Nephron progenitor cell (in vitro differentiated cells): ENCODE measurements at regions not wholly inside any gene's neighbourhood (a gene's known extent, or its start where the extent isn't known, plus 50 kb on each side); places are given as distances from the start of the nearest gene placed in this dataset.

Experiments used
- DNase-seq: peaks from one replicate; pipeline ENCODE4 v3.0.0; 2021
- H3K27ac Mint-ChIP-seq: 2 replicates; pipeline ENCODE4 v1.8.0; 2021; ENCODE audit warnings: mild to moderate bottlenecking, moderate library complexity, mixed read lengths
- H3K27me3 Mint-ChIP-seq: 2 replicates; pipeline ENCODE4 v1.8.0; 2021; ENCODE audit warnings: mild to moderate bottlenecking, low read depth, mixed read lengths; ENCODE audit not compliant: poor library complexity
- H3K36me3 Mint-ChIP-seq: 2 replicates; pipeline ENCODE4 v1.8.0; 2021; ENCODE audit warnings: low read depth, mixed read lengths
- H3K4me1 Mint-ChIP-seq: 2 replicates; pipeline ENCODE4 v1.8.0; 2021; ENCODE audit warnings: mixed read lengths
- H3K4me3 Mint-ChIP-seq: 2 replicates; pipeline ENCODE4 v1.8.0; 2021; ENCODE audit warnings: mild to moderate bottlenecking, moderate library complexity, mixed read lengths
- H3K9me3 Mint-ChIP-seq: 2 replicates; pipeline ENCODE4 v1.8.0; 2021; ENCODE audit warnings: mild to moderate bottlenecking, moderate library complexity, mixed read lengths
- CTCF ChIP-seq: fragments of 200-600 bp; sonication (generic); IDR thresholded peaks from 2 replicates; pipeline ENCODE4 v1.5.0; 2021; ENCODE audit warnings: antibody characterized with exemption

GRCh38 chr2:5077479-5078089 lies 614.6 kb upstream of the SOX11 start:
- TF ChIP-seq CTCF = no peak
- H3K4me1 Mint-ChIP-seq = peaks cover 9% of the 10 kb centered on the region
- H3K36me3 Mint-ChIP-seq = no peaks in the 10 kb centered on the region
- H3K27ac Mint-ChIP-seq = no peak overlapping the region
- no peak for DNase-seq
- H3K9me3 Mint-ChIP-seq = no peaks in the 10 kb centered on the region
- H3K4me3 Mint-ChIP-seq = no peak overlapping the region
- H3K27me3 Mint-ChIP-seq = peaks cover 2% of the 10 kb centered on the region

DNA sequence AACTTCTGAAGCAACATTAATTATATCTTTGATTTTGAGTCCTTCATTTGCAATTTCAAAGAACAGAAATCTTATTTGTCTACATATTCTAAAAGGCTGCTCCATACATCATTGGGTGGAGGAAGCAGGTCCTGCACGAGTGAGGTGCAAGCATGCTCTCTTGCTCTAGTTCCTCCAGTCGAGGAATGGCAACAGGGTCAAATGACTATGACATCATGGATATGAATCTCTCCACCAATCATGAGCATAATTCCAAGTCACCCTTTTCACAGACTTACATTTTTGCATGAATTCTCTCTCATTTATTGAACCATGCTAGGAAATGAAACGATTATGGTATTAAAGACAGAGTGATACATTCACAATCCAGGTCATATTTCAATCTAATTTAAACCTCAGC lies 608.8 kb upstream of the SOX11 start:
- H3K27me3 Mint-ChIP-seq = peaks cover 3% of the 10 kb centered on the region
- H3K9me3 Mint-ChIP-seq = no peaks in the 10 kb centered on the region
- no peaks in the 10 kb centered on the region for H3K4me1 Mint-ChIP-seq
- H3K36me3 Mint-ChIP-seq = no peaks in the 10 kb centered on the region
- no peak overlapping the region for H3K27ac Mint-ChIP-seq
- no peak for TF ChIP-seq CTCF
- H3K4me3 Mint-ChIP-seq = no peak overlapping the region
- DNase-seq = no peak

DNA sequence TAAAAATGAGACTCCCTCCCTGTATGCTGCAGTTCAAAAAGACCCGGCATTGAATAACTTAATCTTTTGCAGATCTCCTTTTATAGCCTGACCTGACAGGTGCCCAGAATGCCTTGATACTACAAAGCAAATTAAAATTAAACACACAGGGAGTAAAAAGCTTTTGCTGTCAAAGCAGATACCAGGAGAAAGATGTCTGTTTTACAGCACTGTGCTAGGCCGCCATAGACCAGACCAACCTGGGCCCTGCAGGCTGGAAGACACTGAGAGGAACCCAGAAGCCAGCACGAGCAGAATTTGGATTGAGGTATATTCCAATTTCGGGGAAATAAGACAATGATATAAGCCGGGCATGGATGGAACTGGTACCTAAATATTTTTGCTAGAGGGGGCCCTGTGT lies 602.8 kb upstream of the SOX11 start:
- TF ChIP-seq CTCF = no peak
- Mint-ChIP-seq H3K27ac (no peak overlapping the region), H3K36me3 (no peaks in the 10 kb centered on the region), H3K9me3 (no peaks in the 10 kb centered on the region), H3K4me1 (no peaks in the 10 kb centered on the region), H3K4me3 (no peak overlapping the region), H3K27me3 (peaks cover 7% of the 10 kb centered on the region)
- no peak for DNase-seq

- DNase-seq = no peak
- no peak overlapping the region for H3K27ac Mint-ChIP-seq
- no peak overlapping the region for H3K4me3 Mint-ChIP-seq
- peaks cover 11% of the 10 kb centered on the region for H3K9me3 Mint-ChIP-seq
- H3K4me1 Mint-ChIP-seq = peaks cover 5% of the 10 kb centered on the region
- TF ChIP-seq CTCF = no peak
- peaks cover 4% of the 10 kb centered on the region for H3K27me3 Mint-ChIP-seq
- H3K36me3 Mint-ChIP-seq = no peaks in the 10 kb centered on the region
These were observed 599.1 kb upstream of the SOX11 start for GRCh38 chr2:5093056-5093455.

DNA sequence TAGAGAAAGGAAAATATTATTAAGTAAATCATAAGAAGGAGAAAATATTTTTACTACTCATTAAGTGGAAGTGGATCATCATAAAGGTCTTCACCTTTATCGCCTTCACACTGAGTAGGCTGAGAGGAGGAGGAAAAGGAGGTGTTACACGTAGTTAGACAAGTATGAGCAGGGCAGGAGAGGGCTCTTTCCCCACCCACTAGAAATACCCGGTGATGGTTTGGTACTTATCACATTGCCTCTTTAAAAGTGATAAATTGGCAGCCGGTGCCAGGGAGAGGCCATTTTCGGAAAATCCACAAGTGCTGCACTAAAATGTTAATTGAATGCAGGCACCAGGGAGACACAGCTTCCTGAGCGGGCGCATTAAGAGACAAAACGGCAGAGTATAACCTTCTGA lies 598.7 kb upstream of the SOX11 start:
- Mint-ChIP-seq H3K27me3 (peaks cover 4% of the 10 kb centered on the region), H3K4me1 (peaks cover 5% of the 10 kb centered on the region), H3K36me3 (no peaks in the 10 kb centered on the region), H3K27ac (no peak overlapping the region), H3K9me3 (peaks cover 11% of the 10 kb centered on the region), H3K4me3 (no peak overlapping the region)
- no peak for TF ChIP-seq CTCF
- no peak for DNase-seq

GRCh38 chr2:5094192-5094591 lies 598.0 kb upstream of the SOX11 start:
- Mint-ChIP-seq H3K4me1 (peaks cover 5% of the 10 kb centered on the region), H3K27me3 (peaks cover 6% of the 10 kb centered on the region), H3K9me3 (peaks cover 11% of the 10 kb centered on the region), H3K4me3 (no peak overlapping the region), H3K27ac (no peak overlapping the region), H3K36me3 (no peaks in the 10 kb centered on the region)
- no peak for TF ChIP-seq CTCF
- DNase-seq = no peak
